ENCODE measurements at regions not wholly inside any gene's neighbourhood (a gene's known extent, or its start where the extent isn't known, plus 50 kb on each side); places are given as distances from the start of the nearest gene placed in this dataset.

DNA sequence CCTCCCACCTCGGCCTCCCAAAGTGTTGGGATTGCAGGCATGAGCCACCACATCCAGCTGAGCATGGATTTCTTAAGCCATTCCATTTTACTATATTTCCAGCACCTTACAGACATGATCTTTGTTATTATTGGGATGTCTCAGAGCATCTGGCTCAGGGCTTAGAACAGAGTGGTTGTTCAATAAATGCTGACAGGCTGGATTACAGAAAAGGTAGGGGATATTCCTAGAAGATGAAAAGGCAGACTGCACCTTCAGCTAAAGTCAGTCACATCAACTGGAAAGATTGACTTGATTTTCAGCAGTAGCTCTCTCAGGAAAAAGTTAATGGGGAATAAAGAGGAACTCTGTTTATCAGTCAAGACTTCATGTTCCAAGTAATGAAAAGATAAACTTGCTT is 360.3 kb upstream of the ERCC4 start:
- H3K27ac ChIP-seq = no peak overlapping the region
- TF ChIP-seq ZFX (IDR thresholded peaks at IDR 0.05; ENCODE audit: borderline replicate concordance) = no peak
- TF ChIP-seq, protein P1, sequence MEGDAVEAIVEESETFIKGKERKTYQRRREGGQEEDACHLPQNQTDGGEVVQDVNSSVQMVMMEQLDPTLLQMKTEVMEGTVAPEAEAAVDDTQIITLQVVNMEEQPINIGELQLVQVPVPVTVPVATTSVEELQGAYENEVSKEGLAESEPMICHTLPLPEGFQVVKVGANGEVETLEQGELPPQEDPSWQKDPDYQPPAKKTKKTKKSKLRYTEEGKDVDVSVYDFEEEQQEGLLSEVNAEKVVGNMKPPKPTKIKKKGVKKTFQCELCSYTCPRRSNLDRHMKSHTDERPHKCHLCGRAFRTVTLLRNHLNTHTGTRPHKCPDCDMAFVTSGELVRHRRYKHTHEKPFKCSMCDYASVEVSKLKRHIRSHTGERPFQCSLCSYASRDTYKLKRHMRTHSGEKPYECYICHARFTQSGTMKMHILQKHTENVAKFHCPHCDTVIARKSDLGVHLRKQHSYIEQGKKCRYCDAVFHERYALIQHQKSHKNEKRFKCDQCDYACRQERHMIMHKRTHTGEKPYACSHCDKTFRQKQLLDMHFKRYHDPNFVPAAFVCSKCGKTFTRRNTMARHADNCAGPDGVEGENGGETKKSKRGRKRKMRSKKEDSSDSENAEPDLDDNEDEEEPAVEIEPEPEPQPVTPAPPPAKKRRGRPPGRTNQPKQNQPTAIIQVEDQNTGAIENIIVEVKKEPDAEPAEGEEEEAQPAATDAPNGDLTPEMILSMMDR (IDR thresholded peaks at IDR 0.05) = no peak

DNA sequence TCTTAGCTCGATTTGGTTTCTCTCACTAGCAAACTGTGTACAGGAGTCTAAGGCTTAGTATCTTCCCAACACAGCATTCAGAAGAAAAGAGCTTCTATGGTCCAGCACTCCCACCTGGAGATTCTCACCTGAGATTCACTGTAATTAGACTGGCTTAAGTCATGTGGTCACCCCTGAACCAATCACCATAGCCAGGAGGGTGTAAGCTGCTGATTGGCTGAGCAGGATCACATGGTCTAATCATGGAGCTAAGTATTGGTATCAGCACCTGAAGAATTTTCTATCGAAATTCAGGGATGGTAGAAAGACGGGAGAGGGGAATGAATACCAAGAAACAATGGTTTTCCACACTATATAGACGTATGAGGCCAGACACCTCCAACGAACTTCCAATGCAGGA is 359.8 kb upstream of the ERCC4 start:
- TF ChIP-seq, protein P1 (IDR thresholded peaks at IDR 0.05) = no peak
- TF ChIP-seq ZFX (IDR thresholded peaks at IDR 0.05; ENCODE audit: borderline replicate concordance) = no peak

DNA sequence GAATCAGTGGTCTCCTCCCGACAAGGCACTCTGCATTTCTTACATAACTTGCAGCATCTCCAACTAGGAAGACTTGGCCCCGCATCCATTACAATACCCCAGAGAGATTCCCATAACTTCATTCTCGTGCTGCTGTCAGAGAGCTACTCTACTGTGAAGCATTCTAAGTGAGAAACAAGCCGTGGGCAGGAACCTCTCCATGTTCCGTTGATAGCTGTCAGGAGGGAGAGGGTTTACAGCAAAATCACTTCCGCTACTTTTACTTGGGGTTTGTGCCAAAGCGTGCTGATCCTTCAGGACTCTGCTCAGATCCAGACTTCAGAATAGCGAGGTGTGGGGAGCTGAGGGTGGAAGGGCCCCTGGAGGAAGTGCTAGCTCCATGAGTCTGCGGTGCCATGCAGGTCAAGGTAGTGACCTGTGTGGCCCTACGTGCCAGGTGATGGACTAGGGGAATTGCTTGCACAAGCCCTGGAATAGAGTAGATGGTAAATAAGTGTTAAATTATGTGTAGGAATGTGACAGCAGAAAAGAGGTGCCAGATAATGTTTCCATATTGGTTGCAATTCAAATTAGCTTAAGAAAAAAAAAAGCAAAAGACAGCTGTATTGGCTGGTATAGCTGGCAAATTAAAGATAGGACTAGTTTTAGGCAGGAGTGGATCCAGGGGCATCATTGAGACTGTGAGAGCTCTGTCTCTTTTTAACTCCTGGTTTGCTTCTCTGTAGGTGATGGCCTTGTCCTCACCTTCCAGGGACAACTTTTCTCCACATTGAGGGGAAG is 358.5 kb upstream of the ERCC4 start:
- TF ChIP-seq, protein P1 (IDR thresholded peaks at IDR 0.05) = no peak
- no peak for TF ChIP-seq ZFX (IDR thresholded peaks at IDR 0.05; ENCODE audit: borderline replicate concordance)

More for the DNA sequence above, 359.8 kb upstream of the ERCC4 start:
- no peak overlapping the region for H3K27ac ChIP-seq

DNA sequence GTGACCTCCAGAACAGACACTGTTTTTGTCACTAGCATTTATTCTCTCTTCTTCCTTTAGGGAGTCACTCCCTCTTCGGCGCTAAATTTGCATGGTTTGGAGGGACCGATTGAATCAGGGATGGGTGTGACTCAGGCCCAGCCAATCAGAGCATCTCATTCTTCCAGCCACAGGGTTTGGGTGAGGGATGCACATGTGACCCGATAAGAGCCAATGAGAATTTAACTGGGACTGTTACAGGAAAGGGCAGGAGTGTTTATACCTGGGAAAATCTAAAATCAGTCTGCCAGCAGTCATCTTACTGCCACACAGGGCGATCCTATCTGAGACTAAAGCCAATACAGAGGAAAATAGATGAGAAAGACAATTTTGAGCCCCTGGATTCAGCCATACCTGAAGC is 351.2 kb upstream of the ERCC4 start:
- no peak overlapping the region for H3K27ac ChIP-seq
- TF ChIP-seq, protein P1 (IDR thresholded peaks at IDR 0.05) = no peak

More for the DNA sequence above, 358.5 kb upstream of the ERCC4 start:
- H3K27ac ChIP-seq = no peak overlapping the region

DNA sequence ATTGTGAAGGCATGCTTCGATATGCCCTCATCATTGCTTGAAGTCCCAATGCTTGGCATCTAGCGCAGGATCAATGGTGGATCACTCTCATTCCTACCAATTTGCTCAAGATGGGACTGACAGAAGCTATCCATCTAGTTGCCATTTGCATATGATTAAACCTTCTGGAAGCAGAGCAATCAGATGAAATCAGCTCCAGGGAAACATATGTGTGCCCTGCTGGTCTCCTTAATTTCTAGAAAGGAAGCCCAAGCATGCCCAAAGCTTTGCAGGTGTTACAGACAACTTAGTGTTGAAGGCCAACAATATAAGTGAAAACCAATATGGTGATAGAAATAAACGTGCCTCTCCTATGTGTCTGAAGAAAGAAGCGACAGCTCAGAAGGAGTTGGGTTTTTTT is 350.0 kb upstream of the ERCC4 start:
- TF ChIP-seq, protein P1 (IDR thresholded peaks at IDR 0.05) = no peak
- TF ChIP-seq ZFX (IDR thresholded peaks at IDR 0.05; ENCODE audit: borderline replicate concordance) = no peak
- H3K27ac ChIP-seq = no peak overlapping the region

DNA sequence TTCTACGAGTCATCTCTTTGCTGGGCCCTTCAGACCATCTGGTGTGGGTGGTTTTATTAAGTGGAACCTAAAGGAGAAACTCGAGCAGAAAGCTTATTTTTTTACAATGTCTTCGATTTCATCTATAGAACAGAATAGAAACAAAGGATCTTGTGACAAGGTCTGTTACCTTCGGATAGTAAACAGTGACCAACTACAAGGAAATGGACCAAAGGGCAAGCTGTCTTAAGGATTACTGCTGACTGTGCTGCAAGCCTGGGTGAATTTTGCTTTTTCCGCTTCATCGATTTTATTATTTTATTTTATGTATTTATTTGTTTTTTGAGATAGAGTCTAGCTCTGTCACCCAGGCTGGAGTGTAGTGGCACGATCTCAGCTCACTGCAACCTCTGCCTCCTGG is 348.9 kb upstream of the ERCC4 start:
- H3K27ac ChIP-seq = no peak overlapping the region
- TF ChIP-seq, protein P1 (IDR thresholded peaks at IDR 0.05) = no peak
- TF ChIP-seq ZFX (IDR thresholded peaks at IDR 0.05; ENCODE audit: borderline replicate concordance) = no peak

DNA sequence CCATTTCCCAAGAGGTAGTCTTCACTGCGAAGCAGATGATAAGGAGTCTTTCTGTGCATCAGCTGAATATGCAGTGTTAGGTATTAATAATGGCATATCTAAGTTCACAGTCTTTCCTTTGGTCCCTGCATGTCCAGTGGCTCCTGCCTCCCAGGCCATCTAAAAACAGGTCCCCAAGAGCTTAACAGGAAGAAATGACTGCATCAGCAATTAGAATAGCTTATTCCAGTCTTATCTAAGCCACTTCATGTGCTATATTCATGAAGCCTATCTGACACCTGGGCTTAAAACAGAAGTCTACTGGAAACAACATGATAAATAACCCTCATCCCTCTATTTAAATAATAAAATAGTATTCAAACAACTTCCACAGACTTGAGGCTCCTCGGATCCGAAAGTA is 346.1 kb upstream of the ERCC4 start:
- TF ChIP-seq, protein P1 (IDR thresholded peaks at IDR 0.05) = no peak
- no peak for TF ChIP-seq ZFX (IDR thresholded peaks at IDR 0.05; ENCODE audit: borderline replicate concordance)
- no peak overlapping the region for H3K27ac ChIP-seq

Data from 22Rv1 (cell line).